ENCODE measurements at regions not wholly inside any gene's neighbourhood (a gene's known extent, or its start where the extent isn't known, plus 50 kb on each side); places are given as distances from the start of the nearest gene placed in this dataset.

DNA sequence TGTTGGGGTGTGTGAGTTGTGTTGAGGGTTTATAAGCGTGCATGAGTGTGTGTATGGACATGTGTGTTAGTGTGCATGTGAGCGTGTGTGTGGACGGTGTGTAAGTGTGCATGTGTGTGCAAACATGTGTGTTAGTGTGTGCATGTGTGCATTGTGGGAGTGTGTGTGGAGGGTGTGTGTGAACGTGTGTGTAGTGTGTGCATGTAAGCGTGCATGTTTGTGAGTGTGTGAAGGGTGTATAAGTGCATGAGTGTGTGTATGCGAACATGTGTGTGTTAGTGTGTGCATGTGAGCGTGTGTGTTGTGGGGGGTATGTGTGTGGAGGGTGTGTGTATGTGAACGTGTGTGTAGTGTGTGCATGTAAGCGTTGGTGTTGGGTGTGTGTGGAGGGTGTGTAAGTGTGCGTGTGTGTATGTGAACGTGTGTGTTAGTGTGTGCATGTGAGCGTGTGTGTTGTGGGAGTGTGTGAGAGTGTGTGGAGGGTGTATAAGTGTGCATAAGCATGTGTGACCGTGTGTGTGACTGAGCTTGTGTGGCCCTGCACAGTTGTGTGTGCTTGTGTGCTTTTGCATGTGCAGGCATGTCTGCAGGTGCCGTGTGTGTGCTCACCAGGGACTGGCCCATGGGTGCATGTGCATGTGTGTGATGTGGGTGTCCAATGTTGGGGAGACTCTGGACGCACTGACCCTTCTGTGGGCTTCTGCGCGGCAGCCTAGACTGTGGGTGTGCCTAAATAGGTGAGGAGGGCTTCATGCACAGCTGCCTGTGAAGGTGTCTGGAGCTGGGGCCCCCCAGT lies 866.2 kb downstream of the TBC1D22A start:
- Histone ChIP-seq H4K20me1 (ENCODE audit: low read length) (peaks cover 13% of the 10 kb centered on the region; the same call in 1 of the 2 replicates), H2AFZ (ENCODE audit: low read length) (no peak overlapping the region), H3K4me3 (ENCODE audit: low read length) (no peak overlapping the region), H3K27me3 (ENCODE audit: low read length) (no peaks in the 10 kb centered on the region), H3K36me3 (ENCODE audit: low read depth, low read length) (no peaks in the 10 kb centered on the region), H3K4me1 (ENCODE audit: insufficient read depth, low read length) (peaks cover 26% of the 10 kb centered on the region), H3K9me3 (ENCODE audit: low read length) (no peaks in the 10 kb centered on the region), H3K4me2 (ENCODE audit: low read length) (no peak overlapping the region), H3K9me2 (replicated peaks; ENCODE audit: low read length) (no peaks in the 10 kb centered on the region), H3K27ac (ENCODE audit: low read length) (no peak overlapping the region), H3K9ac (ENCODE audit: low read length) (no peak overlapping the region), H3K79me2 (ENCODE audit: low read length) (peaks cover 21% of the 10 kb centered on the region), H3F3A (ENCODE audit: low read length, unreplicated experiment) (no peaks in the 10 kb centered on the region)
- ATAC-seq, result no peak
- TF ChIP-seq EZH2phosphoT487 (IDR thresholded peaks at IDR 0.05; ENCODE audit: borderline replicate concordance, low read length) (no peak), CTCF (conservative IDR thresholded peaks at IDR 0.05; ENCODE audit: low read depth, low read length) (no peak), EZH2 (IDR thresholded peaks at IDR 0.05; ENCODE audit: low read length, unreplicated experiment) (no peak)
- intact Hi-C loops (cut with micrococcal nuclease), result no loop called here
- ChIA-PET POLR2A (ENCODE audit: unreplicated experiment) (no interaction called here), CTCF (no interaction called here)
- no peak for DNase-seq
- BruUV-seq (replicated peaks), result no TSS peak

DNA sequence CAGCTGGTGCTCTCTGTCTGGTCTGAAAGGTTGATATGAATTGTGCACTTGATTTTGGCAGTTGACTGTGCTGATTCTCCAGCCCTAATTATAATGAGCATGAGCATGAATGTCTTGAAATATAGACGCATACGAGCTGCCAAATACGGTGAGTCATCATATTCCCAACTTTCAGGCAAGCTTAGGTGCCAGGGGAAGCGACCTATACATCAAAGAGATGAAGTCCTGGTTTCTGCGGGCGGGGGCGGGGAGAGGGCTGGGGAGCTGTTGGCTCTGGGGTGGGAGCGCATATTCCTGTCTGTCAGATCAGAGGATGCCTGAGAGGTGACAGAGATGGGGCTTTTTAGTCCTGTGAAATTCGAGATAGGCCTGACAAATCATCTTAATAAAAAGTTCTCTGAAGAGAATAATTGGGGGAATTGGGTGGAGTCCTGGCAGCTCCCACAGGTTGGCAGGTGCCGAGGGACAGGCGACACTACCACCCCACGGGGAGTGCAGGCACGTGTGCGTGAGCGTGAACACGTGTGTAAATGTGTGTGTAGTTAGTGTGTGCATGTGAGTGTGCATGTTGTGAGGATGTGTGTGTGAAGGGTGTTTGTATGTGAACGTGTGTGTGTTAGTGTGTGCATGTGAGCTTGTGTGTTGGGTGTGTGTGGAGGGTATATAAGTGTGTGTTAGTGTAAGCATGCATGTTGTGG lies 865.3 kb downstream of the TBC1D22A start:
- ChIA-PET POLR2A (ENCODE audit: unreplicated experiment) (interaction anchor here (0.6 kb wide), 1 partner anchor 352 kb away, joined by 4 read pairs; no protein-coding TSS in a partner anchor), CTCF (interaction anchor here (0.8 kb wide), 1 partner anchor 414 kb away, joined by 7 read pairs; no protein-coding TSS in a partner anchor)
- DNase-seq, result peak; percentile 68
- no peak overlapping the region for H3K4me3 ChIP-seq (ENCODE audit: low read length)
- H4K20me1 ChIP-seq (ENCODE audit: low read length), result 0 out of 2 replicates have a peak, but pooled peaks cover 5% of the 10 kb centered on the region
- H3K4me1 ChIP-seq (ENCODE audit: insufficient read depth, low read length), result peaks cover 18% of the 10 kb centered on the region
- intact Hi-C loops (cut with micrococcal nuclease), result no loop called here
- H3K27me3 ChIP-seq (ENCODE audit: low read length), result no peaks in the 10 kb centered on the region
- H3K27ac ChIP-seq (ENCODE audit: low read length), result no peak overlapping the region
- H3K79me2 ChIP-seq (ENCODE audit: low read length), result peaks cover 11% of the 10 kb centered on the region
- TF ChIP-seq EZH2 (IDR thresholded peaks at IDR 0.05; ENCODE audit: low read length, unreplicated experiment) (no peak), EZH2phosphoT487 (IDR thresholded peaks at IDR 0.05; ENCODE audit: borderline replicate concordance, low read length) (no peak), CTCF (conservative IDR thresholded peaks at IDR 0.05; ENCODE audit: low read depth, low read length) (no peak)
- peak; percentile 30 for ATAC-seq
- H3K9ac ChIP-seq (ENCODE audit: low read length), result no peak overlapping the region
- H3K9me2 ChIP-seq (replicated peaks; ENCODE audit: low read length), result no peaks in the 10 kb centered on the region
- 0 out of 2 replicates have a peak overlapping the region, but pooled peaks have one; percentile 16 for H3K4me2 ChIP-seq (ENCODE audit: low read length)
- BruUV-seq (replicated peaks), result no TSS peak
- no peaks in the 10 kb centered on the region for H3K36me3 ChIP-seq (ENCODE audit: low read depth, low read length)
- no peaks in the 10 kb centered on the region for H3K9me3 ChIP-seq (ENCODE audit: low read length)
- no peak overlapping the region for H2AFZ ChIP-seq (ENCODE audit: low read length)
- H3F3A ChIP-seq (ENCODE audit: low read length, unreplicated experiment), result no peaks in the 10 kb centered on the region

Measured in PC-3 (cell line).